ENCODE measurements at regions not wholly inside any gene's neighbourhood (a gene's known extent, or its start where the extent isn't known, plus 50 kb on each side); places are given as distances from the start of the nearest gene placed in this dataset.

GRCh38 chr6:71034563-71035345 lies 77.9 kb upstream of the B3GAT2 start:
- TF ChIP-seq CTCF (IDR thresholded peaks at IDR 0.05): no peak
- Histone ChIP-seq H3K27me3 (no peaks in the 10 kb centered on the region), H3K27ac (no peak overlapping the region), H3K9me3 (no peaks in the 10 kb centered on the region), H3K4me3 (no peak overlapping the region), H3K36me3 (no peaks in the 10 kb centered on the region), H3K4me1 (no peaks in the 10 kb centered on the region)
- WGBS, 2 donors: 85 to 88% methylated on average over 4 of the region's 4 CpGs
- intact Hi-C loops (cut with DNase I): no loop called here
- no peak for DNase-seq
- ATAC-seq: no peak

GRCh38 chr6:71035871-71036270 lies 79.0 kb upstream of the B3GAT2 start:
- DNase-seq (no peak), ATAC-seq (no peak)
- no peaks in the 10 kb centered on the region for H3K4me1 ChIP-seq
- intact Hi-C loops (cut with DNase I): no loop called here
- H3K27ac ChIP-seq: no peak overlapping the region
- no peaks in the 10 kb centered on the region for H3K36me3 ChIP-seq
- no peaks in the 10 kb centered on the region for H3K9me3 ChIP-seq
- no peak overlapping the region for H3K4me3 ChIP-seq
- TF ChIP-seq CTCF (IDR thresholded peaks at IDR 0.05): no peak
- H3K27me3 ChIP-seq: no peaks in the 10 kb centered on the region

GRCh38 chr6:71038711-71039344 lies 82.0 kb upstream of the B3GAT2 start:
- intact Hi-C loops (cut with DNase I): no loop called here
- H3K36me3 ChIP-seq: no peaks in the 10 kb centered on the region
- no peaks in the 10 kb centered on the region for H3K27me3 ChIP-seq
- peak in 1 of 8 donors; percentile 67 for ATAC-seq
- WGBS, 2 donors: 52 to 57% methylated on average over 8 of the region's 8 CpGs
- H3K4me3 ChIP-seq: no peak overlapping the region
- no peak for TF ChIP-seq CTCF (IDR thresholded peaks at IDR 0.05)
- H3K4me1 ChIP-seq: no peaks in the 10 kb centered on the region
- no peaks in the 10 kb centered on the region for H3K9me3 ChIP-seq
- no peak for DNase-seq
- no peak overlapping the region for H3K27ac ChIP-seq

- Histone ChIP-seq H3K36me3 (no peaks in the 10 kb centered on the region), H3K4me3 (no peak overlapping the region), H3K9me3 (no peaks in the 10 kb centered on the region), H3K4me1 (no peaks in the 10 kb centered on the region), H3K27me3 (no peaks in the 10 kb centered on the region), H3K27ac (no peak overlapping the region)
- 92 to 96% methylated on average over 1 of the region's 1 CpG for WGBS, 2 donors
- ATAC-seq (no peak), DNase-seq (no peak)
- intact Hi-C loops (cut with DNase I): no loop called here
- TF ChIP-seq CTCF (IDR thresholded peaks at IDR 0.05): no peak
Measured at GRCh38 chr6:71040043-71040442, 83.2 kb upstream of the B3GAT2 start.
